SKM-1 treated with dmso at 0.1 percent for 144 hours (cell line): ENCODE measurements at regions not wholly inside any gene's neighbourhood (a gene's known extent, or its start where the extent isn't known, plus 50 kb on each side); places are given as distances from the start of the nearest gene placed in this dataset.

Experiments
- DNase-seq: peaks from one replicate; lab custom pipeline; 2025; ENCODE audit not compliant: unreplicated experiment; lab: John Stamatoyannopoulos, UW

DNA sequence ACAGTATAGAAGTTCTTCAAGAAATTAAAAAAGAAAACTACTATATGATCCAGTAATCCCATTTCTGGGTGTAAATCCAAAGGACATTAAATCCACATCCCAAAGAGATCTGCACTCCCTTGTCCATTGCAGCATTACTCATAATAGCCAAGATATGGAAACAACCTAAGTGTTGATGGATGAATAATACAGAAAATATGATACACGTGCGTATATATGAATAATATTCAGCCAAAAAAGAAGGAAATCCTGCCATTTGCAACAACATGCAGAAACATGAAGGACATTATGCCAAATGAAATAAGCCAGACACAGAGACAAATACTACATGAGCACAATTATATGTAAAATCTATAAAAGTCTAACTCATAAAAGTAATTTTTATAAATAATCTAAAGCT lies 306.3 kb upstream of the ANO3 start:
- DNase-seq, result no peak

DNA sequence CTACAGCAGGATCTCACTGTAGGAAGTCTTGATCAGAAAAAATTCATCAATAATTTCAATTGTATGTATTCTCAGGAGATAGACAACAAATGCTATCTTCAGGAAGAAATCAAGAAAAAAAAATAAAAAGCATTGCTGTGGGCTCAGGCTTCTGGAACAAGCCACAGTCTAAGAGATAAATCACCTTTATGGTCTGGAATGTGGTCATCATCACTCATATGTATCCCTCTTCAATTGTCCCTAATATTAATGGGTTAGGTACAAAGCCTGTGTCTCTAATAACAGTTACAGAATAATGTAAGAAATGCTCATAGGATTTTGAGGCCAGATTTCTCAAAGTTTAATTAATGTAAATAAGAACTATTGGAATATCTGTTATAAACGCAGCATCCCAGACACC lies 305.9 kb upstream of the ANO3 start:
- DNase-seq, result no peak

DNA sequence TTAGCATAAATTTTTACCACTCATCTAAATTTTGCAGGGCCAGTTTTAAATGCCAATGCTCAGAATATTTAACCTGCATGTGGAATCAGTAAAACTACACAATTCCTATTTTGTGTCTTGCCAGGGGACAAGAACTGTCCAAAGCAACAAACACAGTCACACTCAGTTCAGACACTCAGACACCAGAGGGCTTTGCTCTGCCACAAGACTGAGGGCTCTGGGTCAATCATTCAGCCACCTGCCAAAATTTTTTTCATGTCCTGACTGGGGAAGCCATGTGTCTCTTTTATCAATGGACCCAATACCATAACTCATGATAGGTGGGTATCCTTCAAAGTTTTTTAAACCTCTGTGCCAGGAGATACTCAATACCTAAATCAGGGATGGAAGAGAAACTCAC lies 304.0 kb upstream of the ANO3 start:
- no peak for DNase-seq

DNA sequence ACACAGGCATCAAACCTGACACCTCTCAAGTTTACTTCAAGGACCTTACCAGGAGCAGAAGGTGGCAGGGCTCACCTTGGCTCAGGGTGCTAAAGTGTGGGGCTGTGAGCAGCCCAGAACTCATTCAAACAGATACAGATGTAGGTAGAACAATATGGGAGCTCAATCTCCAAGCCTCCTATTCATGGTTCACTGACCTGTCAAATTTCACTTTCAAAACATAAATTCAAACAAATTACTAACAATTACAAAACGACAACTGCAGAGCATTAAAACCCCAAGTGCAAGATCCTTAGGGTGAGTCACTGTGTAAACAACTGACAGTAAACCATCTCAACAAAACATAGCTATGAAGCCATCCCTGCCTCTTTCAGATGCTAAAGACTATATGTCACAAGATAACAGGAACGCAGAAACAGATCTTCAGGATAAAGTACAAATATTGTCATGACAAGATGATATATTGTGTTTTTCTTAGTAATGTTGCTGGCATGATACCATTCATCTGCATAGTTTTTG lies 303.5 kb upstream of the ANO3 start:
- no peak for DNase-seq

DNA sequence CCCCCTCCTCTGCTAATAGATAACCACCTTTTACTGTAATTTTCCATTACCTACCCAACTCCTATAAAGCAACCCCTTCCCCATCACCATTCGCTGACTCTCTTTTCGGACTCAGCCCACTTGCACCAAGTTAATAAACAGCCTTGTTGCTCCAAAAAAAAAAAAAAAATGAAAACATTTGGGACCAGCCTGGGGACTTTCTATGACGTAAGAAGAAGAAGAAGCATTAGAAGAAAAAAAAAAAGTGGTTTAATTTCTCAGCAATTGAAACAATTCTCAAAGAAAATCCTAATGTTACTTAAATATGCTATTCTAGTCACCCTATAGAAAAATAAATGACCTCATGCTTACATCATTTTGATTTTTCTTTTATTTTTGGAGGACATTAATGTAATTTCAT lies 301.5 kb upstream of the ANO3 start:
- DNase-seq, result no peak

DNA sequence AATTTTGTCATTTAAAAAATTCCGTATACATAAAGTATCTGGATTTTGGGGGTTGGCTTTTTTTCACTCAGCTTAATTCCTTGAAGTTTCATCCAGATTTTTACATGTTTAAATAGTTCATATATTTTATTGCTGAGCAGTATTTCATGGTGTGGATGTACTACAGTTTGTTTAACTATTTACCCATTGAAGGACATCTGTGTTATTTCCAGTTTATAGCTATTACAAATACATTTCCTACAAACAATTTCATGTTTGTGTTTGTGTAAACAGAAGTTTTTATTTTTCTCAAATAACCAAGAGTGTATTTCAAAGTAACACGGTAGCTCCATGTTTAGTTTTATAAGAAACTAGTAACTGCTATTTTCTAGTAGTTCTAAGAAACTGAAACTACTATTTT lies 299.7 kb upstream of the ANO3 start:
- no peak for DNase-seq

DNA sequence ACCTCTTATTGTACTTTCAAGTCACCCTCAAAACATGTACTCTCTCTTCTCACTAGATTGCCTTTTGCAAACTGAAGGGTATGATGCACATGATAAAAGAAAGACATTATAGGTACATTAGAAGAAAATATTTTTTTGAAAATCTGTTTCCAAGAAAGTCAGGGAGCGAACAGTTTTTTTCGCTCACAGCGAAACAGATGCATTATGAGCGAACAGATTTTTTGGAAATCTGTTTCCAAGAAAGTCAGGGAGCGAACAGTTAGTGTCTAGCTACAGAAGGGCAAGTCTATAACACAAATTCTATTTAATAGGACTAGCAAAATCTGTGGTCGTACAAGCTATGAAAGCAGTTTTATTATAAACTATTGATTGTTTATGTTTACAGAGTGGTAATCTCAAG lies 296.2 kb upstream of the ANO3 start:
- no peak for DNase-seq

DNA sequence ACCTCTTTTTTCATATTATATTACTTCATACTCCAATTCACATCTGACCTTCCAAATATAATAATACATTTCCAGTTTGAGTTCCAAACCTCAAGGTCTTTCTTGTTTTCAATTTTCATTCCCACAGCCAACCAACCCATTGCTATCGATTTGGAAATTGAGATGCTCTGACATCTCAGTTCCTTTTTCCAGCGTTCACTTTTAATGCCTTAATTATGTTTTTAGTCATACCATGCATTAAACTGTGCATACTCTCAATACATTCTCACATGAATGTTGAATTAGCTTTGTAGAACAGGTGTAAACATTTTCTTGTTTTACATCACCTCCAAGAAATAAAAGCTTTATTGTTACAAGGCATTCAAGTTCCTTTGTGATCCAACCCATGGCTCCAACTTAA lies 294.2 kb upstream of the ANO3 start:
- no peak for DNase-seq

DNA sequence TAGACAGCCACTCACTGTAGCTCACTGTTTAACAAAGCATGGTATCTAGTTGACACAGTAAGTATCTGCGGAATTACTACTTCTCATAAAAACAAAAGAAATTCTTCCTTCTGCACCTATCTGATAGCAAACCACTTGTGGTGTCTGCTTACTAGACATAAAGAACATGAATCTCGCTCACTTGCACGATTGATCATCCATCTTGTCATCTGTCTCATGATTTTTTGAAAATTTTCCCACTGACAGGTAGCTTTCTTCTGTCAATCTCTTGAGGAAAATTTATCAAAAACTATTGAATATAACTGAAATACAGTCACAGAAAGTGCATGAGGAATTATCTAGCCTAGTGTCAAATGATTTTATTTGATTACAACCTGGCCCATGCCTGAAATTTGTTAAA lies 291.6 kb upstream of the ANO3 start:
- DNase-seq, result no peak

DNA sequence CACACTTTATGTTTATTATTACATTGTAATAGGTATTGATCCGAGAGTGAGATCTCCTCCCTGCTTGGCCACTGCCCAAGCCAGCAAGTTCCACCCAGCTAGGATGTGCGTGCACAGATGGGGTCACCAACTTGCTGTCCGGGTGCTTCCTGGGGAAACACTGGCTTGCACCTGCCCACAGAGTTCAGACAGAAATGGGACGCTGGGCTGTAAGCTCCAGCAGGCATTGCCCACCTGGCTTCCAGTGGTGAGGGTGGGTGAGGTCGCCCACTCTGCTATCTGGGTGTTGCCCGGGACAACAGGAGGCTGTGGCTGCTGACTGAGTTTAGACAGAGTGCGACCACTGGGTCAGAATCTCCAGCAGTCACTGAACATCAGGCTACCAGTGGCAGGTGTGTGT lies 289.8 kb upstream of the ANO3 start:
- DNase-seq, result no peak

DNA sequence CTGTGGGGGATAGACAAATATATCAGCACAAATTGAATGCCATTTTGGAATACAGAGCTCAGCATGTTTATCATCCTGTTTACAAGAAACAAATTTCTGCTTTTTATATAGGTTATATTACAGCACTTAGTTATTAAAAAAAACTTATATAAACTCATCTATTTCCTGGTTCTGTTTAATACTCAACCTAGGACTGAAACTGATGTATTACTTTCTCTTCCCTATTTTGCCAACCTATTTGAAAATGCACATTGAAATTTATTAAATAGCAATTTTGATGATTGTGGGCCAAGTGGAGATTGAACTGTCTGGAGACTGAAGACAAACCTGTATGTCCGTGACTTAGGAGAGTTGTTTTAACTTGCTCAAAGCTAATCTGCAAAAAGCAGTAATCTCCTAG lies 288.3 kb upstream of the ANO3 start:
- no peak for DNase-seq

DNA sequence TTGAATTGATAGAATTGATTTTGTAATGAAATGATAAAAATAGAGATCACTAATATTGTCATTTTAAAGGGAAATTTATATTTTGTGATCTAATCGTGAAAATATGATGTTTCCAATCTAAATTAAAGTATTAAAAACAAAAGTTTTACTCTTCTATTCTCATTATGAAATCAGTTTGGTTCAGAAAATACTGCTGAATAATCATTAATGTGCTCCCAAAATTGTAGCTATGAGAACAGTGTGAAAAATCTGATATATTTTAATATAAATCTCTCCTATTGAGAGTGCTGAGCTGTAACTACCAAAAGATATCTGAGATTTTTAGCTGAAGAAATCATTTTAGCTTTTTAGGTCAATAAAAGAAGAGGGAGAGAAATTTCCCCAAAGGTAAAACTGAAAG lies 287.5 kb upstream of the ANO3 start:
- DNase-seq, result no peak

DNA sequence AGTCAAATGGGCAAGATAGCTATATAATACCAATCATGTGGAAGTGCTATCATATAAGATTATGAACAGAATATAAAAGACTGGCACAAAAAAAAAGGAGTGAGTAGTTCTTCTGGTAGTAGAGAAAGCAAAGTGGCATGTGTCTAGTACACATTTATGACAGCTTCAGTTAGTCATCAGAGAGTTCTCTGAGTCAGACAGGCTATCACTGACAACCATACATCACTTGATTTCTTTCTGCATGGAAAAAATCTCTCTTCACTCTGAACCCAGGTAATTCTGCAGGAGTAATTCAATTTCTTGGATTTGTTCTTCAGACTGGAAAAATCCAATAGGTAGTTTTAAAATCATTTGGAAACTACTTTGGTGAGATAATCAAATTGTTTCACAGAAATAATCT lies 286.8 kb upstream of the ANO3 start:
- DNase-seq, result no peak

DNA sequence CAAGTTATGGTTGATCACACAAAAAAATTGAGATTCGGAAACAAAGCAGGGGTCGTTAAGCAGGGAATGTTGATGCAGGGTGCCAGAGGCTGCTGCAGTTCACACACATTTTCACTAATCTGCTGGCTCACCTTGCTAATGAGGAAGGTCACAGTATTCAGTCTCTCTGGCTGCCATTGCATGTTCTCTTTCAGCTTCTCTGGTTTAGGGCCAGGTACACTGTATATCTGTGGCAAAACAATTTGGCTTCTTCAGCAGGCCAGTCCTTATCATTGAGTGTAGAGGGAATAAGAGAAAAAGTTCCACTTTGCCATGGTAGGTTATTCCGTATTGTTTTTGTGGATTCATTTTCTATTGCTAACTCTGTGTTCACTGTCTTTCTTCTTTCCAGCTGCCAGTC lies 283.7 kb upstream of the ANO3 start:
- no peak for DNase-seq

DNA sequence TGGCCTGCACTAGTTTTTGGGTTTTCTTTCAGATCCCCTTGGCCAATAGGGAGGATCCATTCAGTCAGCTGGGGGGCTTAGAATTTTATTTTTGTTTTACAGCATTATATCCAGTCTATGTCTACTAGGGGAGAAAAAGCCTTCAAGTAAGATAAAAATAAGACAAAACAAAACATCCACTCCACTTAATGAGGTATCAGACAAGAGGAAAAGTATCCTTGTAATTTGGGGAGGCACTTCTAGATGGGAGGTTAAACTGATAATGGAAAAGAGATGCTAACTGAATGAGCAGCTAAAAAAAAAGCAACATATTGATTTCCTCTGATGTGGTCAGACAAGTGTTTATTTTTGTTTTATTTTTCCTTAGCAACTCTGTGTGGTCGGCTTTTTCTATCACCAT lies 278.0 kb upstream of the ANO3 start:
- DNase-seq, result no peak

DNA sequence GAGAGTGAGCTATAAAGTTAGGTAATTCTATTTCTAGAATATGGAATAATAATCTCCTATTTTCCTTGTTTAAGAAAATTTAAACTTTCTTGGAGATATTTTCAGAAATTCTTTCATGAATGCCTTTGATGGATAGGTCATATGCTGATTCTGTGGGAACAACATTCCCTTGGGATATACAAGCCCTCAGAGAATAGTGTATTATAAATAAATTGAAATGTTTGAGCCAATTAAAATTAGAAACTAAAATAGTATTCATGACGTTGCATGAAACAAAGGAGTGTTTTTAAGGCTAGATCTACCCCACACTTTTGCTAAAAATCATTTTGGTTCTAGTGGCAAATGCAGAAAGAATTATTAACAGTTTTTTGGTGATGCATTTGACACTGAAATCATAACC lies 269.3 kb upstream of the ANO3 start:
- no peak for DNase-seq

DNA sequence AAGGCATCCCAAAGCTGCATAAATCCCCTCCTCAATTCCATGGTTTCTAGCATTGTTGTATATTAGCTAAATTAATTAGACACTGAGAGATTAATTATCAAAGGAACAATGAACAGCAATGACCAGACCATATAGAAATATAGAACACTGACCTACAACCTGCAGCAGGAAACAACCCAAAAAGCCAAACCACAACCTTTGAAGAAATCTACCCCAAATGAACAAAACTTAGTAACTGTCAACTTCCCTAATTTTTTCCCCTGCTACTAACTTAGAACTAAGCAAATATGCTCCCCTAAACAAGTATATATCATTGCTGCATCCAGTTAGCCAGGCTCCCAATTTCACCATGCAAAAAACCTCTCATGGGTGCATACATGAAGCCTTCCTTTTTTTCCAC lies 268.0 kb upstream of the ANO3 start:
- DNase-seq, result peak; percentile 40

DNA sequence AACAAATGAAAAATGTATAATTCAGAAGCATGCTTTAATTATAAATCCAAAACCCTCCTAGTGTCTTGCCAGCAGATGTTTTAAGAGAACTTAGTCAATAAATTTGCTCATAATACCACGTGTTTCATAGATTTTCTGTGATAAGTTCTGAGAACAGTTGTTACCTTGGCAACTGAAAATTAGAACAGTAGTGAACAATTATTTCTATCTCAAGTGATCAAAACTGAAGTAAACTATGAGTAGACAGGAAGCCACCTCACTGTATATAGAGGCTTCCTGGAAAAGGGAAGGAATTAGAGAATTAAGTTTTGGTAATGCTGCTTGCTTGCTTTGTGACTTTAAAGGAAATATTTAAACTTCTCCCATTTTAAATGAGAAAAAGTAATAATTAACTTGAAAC lies 266.0 kb upstream of the ANO3 start:
- DNase-seq, result no peak

DNA sequence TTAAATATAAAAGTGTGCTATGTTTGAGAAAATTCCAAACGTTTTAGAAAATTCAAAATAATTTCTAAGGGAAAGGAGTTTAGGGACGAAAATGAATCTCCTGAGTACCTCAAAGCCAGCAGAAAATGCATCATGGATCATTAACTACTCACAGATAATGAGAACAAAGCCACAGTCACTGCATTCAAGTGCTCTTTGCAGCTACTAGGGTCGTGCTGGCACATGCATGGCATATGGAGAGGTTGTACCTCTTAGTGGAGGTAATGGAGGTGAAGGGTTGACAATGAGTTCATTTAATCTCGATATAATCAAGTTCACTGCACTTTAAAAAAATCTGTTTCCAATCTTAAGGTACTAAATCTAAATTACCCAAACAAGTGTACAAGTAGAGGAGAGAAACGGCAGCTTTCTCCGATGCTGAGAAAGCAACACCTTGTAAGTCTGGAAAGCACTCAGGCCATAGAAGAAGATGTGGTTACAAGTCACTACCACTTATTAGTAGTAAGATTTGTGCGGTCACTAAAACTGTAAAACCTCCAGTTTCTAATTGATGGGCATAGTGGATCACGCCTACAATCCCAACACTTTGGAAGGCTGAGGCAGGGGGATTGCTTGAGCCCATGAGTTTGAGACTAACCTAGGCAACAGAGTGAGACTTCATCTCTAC lies 261.1 kb upstream of the ANO3 start:
- no peak for DNase-seq

DNA sequence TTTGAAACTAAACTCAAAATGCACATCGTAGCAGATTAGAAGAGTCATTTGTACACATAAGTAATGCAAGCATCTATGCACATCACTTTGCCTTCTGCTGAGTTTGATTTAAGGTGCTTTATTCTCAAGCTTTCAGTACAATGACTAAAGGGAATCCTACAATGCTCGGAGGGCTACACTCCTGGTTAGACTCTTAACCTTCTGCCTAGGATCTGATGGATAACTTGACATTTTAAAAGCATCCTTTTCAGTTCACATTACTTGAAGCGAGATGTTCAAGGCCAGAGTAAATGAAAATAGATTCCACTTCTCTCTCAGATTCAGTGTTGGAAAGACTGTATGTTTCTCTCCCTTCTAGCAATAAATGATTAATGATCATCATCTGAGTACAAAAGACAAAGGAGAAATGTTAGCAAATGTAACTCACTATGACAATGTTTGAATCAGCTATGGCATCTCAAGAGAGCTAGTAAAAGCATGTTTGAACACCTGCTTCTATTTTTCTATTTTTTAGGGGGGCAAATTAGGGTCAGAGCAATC lies 259.2 kb upstream of the ANO3 start:
- no peak for DNase-seq

DNA sequence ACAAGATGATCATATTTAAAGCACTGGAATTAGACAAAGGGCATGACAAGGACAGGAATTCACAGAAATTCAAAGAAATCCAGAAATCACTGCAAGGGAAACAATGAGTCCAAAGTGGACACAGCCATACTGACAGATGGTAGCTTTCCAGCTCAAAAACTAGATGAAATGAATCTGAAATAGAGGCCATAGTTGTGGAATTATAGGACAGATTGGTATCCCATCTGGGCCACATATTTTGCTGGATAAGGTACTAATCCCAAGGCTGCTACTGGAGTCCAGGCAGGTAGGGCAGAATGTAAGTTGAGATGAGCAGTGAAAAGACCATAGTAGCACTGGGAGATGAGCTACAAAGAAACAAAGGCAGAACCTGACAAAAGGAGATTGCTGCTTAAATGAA lies 258.3 kb upstream of the ANO3 start:
- DNase-seq, result no peak

DNA sequence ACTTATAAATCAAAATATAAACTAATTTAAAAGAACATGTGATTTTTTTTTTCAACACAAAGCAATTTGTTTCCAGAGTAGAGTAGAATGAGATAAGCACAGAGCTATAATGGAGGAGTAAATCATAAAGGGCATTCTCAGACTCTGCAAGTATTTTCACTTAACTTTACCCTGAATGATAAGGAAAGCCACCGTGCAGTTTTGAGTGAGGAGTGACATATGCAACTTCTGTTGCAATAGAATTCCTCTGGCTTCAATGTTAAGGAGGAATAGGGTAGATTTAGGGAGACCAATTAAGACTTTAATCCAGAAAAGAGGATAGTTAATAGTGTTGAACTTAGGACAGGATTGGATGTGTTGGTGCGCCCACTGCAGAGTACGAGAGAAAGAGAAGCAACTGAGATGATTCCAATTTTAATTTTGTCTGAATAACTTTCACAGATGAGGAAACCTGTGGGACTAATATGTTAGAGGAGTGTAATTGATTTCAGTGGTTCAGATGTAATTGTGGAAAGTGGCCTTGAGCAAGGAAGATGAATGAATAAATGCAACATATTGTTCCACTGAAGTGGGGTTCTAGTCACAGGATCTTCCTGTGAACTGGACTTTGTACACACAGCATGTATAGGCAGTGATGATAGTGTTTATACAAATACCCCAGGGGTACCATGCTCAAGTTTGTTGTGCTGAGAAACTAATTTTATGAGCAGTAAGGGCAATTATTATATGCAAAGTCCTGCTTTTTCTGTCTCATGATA lies 255.5 kb upstream of the ANO3 start:
- no peak for DNase-seq
